ENCODE measurements at regions not wholly inside any gene's neighbourhood (a gene's known extent, or its start where the extent isn't known, plus 50 kb on each side); places are given as distances from the start of the nearest gene placed in this dataset.
"Not testable (repeated sequence)": the region's sequence is repeated elsewhere in the genome, so short reads cannot be mapped to it uniquely, and the experiment has no call there.

DNA sequence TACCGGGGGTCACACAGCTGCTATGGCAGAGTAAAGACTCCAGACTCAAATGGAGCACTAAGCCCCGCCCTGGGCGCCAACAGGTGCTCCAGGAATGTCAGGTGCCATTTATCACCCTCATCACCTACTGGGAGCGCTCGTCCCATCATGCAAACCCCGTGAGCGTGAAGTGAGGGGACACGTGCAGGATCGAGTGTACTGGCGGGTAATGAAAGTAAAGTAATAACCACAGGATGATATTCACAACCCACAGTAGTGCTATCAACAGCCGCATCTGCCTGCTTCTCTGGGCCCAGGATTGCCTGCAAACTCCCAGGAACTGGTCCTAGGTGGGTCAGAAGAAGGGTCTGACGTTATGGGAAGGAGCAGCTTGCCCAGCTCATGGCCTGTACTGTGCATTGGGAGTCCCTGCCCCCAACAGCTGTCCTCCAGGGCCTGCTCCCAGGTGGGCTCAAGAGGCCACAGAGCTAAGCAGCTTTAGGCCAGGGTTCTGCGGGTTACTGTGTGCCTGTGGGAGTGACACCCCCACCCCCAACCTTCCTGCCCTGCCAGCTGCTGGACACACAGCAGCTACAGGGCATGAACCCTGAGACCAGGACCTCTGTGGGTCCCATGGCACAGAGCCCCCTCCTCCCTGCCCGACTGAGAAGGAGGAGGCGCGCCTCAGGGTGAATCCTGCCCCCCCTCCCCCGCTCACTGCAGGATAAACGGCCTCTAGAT, 120.5 kb upstream of the SULF2 start:
- no peak overlapping the region for H3K4me3 Mint-ChIP-seq
- H3K27me3 Mint-ChIP-seq: peaks cover 2% of the 10 kb centered on the region
- no peak overlapping the region for H3K27ac Mint-ChIP-seq
- no peaks in the 10 kb centered on the region for H3K4me1 Mint-ChIP-seq (ENCODE audit: low read depth)
- H3K9me3 Mint-ChIP-seq (ENCODE audit: low read depth): no peaks in the 10 kb centered on the region
- H3K36me3 Mint-ChIP-seq: no peaks in the 10 kb centered on the region

DNA sequence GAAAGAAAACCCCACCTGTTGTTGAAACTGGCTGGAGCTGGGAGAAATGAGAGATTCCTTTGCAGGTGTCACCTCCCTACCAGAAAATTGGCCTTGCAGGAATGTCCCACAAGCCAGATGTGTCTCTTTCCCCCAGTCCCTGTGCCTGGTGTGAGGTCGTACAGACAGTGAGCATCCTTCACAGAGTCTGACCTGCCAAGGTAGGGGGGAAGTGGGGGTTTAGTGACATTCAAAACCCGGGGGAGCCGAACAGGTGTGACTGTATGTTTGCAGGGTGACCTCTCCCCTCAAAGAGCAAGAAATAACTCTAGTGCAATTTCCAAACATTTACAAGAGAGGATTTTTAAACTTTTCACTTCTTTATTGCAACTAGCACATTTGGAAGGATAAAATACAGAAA, 117.7 kb upstream of the SULF2 start:
- H3K36me3 Mint-ChIP-seq; H3K27ac Mint-ChIP-seq; H3K9me3 Mint-ChIP-seq (ENCODE audit: low read depth); H3K4me3 Mint-ChIP-seq; H3K4me1 Mint-ChIP-seq (ENCODE audit: low read depth); H3K27me3 Mint-ChIP-seq: not testable (repeated sequence)

DNA sequence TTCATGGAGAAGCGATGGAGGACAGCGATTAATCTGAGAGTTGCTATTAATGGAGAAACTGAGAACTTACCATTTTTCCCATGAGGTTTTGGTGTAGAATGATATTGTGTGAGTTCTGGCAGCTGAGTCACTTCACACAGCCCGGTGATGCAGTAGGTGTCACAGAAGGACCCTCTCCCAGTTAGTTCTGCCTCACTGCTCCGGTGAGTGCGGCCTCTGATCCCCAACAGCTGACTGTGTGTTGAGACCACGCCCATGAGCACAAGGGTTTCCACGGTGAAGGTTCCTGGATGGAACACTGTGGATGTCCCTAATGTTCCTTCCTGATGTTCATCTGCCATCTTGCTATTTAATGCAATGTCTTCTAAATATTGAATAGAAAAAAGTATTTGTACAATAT, 114.0 kb upstream of the SULF2 start:
- not testable (repeated sequence) for H3K27ac Mint-ChIP-seq; H3K4me1 Mint-ChIP-seq (ENCODE audit: low read depth); H3K36me3 Mint-ChIP-seq; H3K4me3 Mint-ChIP-seq; H3K9me3 Mint-ChIP-seq (ENCODE audit: low read depth); H3K27me3 Mint-ChIP-seq

DNA sequence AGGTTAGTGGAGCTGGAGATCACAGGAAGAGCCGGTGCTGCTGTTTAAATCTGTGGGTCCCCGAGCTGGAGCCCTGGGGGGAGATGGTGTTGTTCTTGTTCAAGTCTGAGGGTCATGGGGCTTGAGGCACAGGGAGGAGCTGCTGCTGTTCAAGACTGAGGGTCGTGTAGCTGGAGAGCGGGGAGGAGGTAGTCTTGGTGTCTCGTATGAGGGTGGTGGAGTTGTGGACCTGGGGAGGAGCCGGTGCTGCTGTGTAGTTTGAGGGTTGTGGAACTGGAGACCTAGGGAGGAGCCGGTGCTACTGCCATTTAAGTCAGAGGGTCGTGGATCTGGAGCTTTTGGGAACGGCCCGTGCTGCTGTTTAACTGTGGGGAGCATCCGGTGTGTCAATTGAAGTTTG, 112.2 kb upstream of the SULF2 start:
- Mint-ChIP-seq H3K4me3 (no peak overlapping the region), H3K36me3 (no peaks in the 10 kb centered on the region), H3K9me3 (ENCODE audit: low read depth) (no peaks in the 10 kb centered on the region), H3K4me1 (ENCODE audit: low read depth) (no peaks in the 10 kb centered on the region), H3K27me3 (no peaks in the 10 kb centered on the region), H3K27ac (no peak overlapping the region)

- not testable (repeated sequence) for H3K4me1 Mint-ChIP-seq (ENCODE audit: low read depth); H3K9me3 Mint-ChIP-seq (ENCODE audit: low read depth); H3K36me3 Mint-ChIP-seq; H3K4me3 Mint-ChIP-seq; H3K27ac Mint-ChIP-seq; H3K27me3 Mint-ChIP-seq
These were observed 107.4 kb upstream of the SULF2 start for GRCh38 chr20:47892681-47893080.

DNA sequence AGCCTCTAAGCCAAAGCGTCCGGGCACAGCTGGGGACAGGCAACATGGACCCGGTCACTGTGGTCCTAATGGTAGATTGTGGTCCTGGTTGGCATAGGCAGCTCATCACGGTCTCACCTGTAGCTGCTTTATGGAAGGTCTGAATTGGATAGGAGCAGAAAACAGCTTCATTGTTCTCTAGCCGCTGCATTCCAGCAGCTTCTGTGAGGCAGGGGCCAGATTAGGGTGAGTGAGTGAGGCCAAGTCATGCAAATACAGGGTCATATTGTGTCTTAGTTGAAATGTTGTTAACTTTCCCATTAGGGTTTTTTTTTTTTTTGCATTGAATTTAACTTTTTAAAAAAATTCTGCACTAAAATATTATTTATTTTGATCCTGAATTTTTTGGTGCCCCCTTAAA, 105.4 kb upstream of the SULF2 start:
- H3K9me3 Mint-ChIP-seq (ENCODE audit: low read depth); H3K36me3 Mint-ChIP-seq; H3K4me3 Mint-ChIP-seq; H3K4me1 Mint-ChIP-seq (ENCODE audit: low read depth); H3K27ac Mint-ChIP-seq; H3K27me3 Mint-ChIP-seq: not testable (repeated sequence)

- H3K27ac Mint-ChIP-seq; H3K4me1 Mint-ChIP-seq (ENCODE audit: low read depth); H3K4me3 Mint-ChIP-seq; H3K9me3 Mint-ChIP-seq (ENCODE audit: low read depth); H3K36me3 Mint-ChIP-seq; H3K27me3 Mint-ChIP-seq: not testable (repeated sequence)
These were observed 104.5 kb upstream of the SULF2 start for GRCh38 chr20:47889751-47890150.

DNA sequence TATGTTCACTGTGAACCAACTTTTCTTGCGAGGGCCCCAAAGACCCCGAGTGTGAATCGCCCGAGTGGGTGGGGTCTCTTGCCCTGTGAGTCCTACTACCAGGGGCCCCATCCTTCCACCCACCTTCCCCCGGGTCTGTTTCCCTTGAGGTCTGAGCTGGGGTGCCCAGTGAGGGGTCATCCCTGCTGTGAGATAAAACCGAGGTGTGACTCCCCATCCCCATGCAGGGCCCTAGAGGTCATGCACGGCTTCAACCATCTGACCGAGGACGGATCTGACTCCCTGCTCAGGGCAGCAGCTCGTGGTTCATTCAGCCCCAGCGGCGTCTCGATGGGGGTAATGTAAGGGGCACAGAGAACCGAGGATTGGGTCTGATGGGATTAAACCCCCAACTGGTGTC, 103.1 kb upstream of the SULF2 start:
- Mint-ChIP-seq H3K9me3 (ENCODE audit: low read depth) (no peaks in the 10 kb centered on the region), H3K36me3 (no peaks in the 10 kb centered on the region), H3K27me3 (no peaks in the 10 kb centered on the region), H3K27ac (no peak overlapping the region), H3K4me3 (no peak overlapping the region), H3K4me1 (ENCODE audit: low read depth) (no peaks in the 10 kb centered on the region)

- H3K27me3 Mint-ChIP-seq: no peaks in the 10 kb centered on the region
- H3K36me3 Mint-ChIP-seq: no peaks in the 10 kb centered on the region
- no peaks in the 10 kb centered on the region for H3K9me3 Mint-ChIP-seq (ENCODE audit: low read depth)
- H3K4me1 Mint-ChIP-seq (ENCODE audit: low read depth): no peaks in the 10 kb centered on the region
- H3K27ac Mint-ChIP-seq: no peak overlapping the region
- no peak overlapping the region for H3K4me3 Mint-ChIP-seq
These were observed 102.3 kb upstream of the SULF2 start for GRCh38 chr20:47887477-47888080.

- H3K4me1 Mint-ChIP-seq (ENCODE audit: low read depth): no peaks in the 10 kb centered on the region
- no peaks in the 10 kb centered on the region for H3K36me3 Mint-ChIP-seq
- H3K9me3 Mint-ChIP-seq (ENCODE audit: low read depth): no peaks in the 10 kb centered on the region
- H3K27ac Mint-ChIP-seq: no peak overlapping the region
- H3K27me3 Mint-ChIP-seq: no peaks in the 10 kb centered on the region
- no peak overlapping the region for H3K4me3 Mint-ChIP-seq
These were observed 101.8 kb upstream of the SULF2 start for GRCh38 chr20:47887064-47887463.

DNA sequence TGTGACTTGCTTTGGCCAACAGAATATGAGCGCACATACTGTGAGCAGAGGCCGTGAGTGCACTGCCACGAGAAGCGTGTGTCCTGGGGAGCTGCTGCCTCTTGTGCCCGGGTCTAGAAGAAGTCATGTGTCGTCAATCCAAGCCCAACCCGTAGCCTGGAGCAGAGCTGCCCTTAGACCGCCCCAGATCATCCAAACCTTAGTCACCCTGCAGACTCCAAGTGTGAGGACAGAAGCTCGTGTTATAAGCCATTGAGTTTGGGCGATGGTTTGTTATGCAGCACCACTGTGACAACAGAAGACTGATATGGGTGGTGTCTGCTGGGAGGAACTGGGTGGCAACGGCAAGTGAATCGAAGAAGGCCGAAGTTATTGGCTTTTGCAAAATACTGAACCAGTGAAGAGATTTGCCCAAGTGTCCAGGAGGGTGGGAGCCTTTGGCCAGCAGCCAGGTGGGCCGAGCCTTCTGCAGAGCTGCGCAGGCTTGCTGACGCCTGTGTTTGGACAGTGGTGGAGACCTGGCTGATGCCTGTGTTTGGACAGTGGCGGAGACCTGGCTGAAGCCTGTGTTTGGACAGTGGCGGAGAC, 101.3 kb upstream of the SULF2 start:
- no peaks in the 10 kb centered on the region for H3K27me3 Mint-ChIP-seq
- no peaks in the 10 kb centered on the region for H3K36me3 Mint-ChIP-seq
- H3K27ac Mint-ChIP-seq: no peak overlapping the region
- no peaks in the 10 kb centered on the region for H3K4me1 Mint-ChIP-seq (ENCODE audit: low read depth)
- no peaks in the 10 kb centered on the region for H3K9me3 Mint-ChIP-seq (ENCODE audit: low read depth)
- H3K4me3 Mint-ChIP-seq: no peak overlapping the region

GRCh38 chr20:47885909-47886453, 100.7 kb upstream of the SULF2 start:
- H3K4me3 Mint-ChIP-seq: no peak overlapping the region
- H3K4me1 Mint-ChIP-seq (ENCODE audit: low read depth): no peaks in the 10 kb centered on the region
- no peaks in the 10 kb centered on the region for H3K36me3 Mint-ChIP-seq
- H3K27ac Mint-ChIP-seq: no peak overlapping the region
- H3K9me3 Mint-ChIP-seq (ENCODE audit: low read depth): no peaks in the 10 kb centered on the region
- H3K27me3 Mint-ChIP-seq: no peaks in the 10 kb centered on the region

DNA sequence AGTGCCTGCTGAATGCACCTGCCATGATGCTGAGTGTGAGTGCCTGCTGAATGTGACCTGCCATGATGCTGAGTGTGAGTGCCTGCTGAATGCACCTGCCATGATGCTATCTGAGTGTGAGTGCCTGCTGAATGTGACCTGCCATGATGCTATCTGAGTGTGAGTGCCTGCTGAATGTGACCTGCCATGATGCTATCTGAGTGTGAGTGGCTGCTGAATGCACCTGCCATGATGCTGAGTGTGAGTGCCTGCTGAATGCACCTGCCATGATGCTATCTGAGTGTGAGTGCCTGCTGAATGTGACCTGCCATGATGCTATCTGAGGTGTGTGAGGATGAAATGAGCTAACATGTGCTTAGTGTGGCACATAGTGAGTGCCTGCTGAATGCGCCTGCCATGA, 98.7 kb upstream of the SULF2 start:
- not testable (repeated sequence) for H3K27ac Mint-ChIP-seq; H3K9me3 Mint-ChIP-seq (ENCODE audit: low read depth); H3K27me3 Mint-ChIP-seq; H3K36me3 Mint-ChIP-seq; H3K4me3 Mint-ChIP-seq; H3K4me1 Mint-ChIP-seq (ENCODE audit: low read depth)

GRCh38 chr20:47883186-47883585, 97.9 kb upstream of the SULF2 start:
- H3K27me3 Mint-ChIP-seq: no peaks in the 10 kb centered on the region
- H3K27ac Mint-ChIP-seq: no peak overlapping the region
- H3K9me3 Mint-ChIP-seq (ENCODE audit: low read depth): no peaks in the 10 kb centered on the region
- H3K4me1 Mint-ChIP-seq (ENCODE audit: low read depth): no peaks in the 10 kb centered on the region
- no peaks in the 10 kb centered on the region for H3K36me3 Mint-ChIP-seq
- H3K4me3 Mint-ChIP-seq: no peak overlapping the region

- Mint-ChIP-seq H3K36me3 (no peaks in the 10 kb centered on the region), H3K4me3 (no peak overlapping the region), H3K9me3 (ENCODE audit: low read depth) (no peaks in the 10 kb centered on the region), H3K27me3 (peaks cover 2% of the 10 kb centered on the region), H3K4me1 (ENCODE audit: low read depth) (no peaks in the 10 kb centered on the region), H3K27ac (no peak overlapping the region)
These were observed 94.5 kb upstream of the SULF2 start for GRCh38 chr20:47879771-47880170.

- H3K4me3 Mint-ChIP-seq: no peak overlapping the region
These were observed 93.3 kb upstream of the SULF2 start for GRCh38 chr20:47878601-47879027.

More at GRCh38 chr20:47878601-47879027, 93.3 kb upstream of the SULF2 start:
- Mint-ChIP-seq H3K4me1 (ENCODE audit: low read depth) (no peaks in the 10 kb centered on the region), H3K27me3 (peaks cover 2% of the 10 kb centered on the region), H3K36me3 (no peaks in the 10 kb centered on the region), H3K27ac (no peak overlapping the region), H3K9me3 (ENCODE audit: low read depth) (no peaks in the 10 kb centered on the region)

Data from activated naive CD8-positive, alpha-beta T cell (primary cell).